Aorta (tissue), 5 donors: ENCODE measurements at regions not wholly inside any gene's neighbourhood (a gene's known extent, or its start where the extent isn't known, plus 50 kb on each side); places are given as distances from the start of the nearest gene placed in this dataset.
"Not testable (repeated sequence)": the region's sequence is repeated elsewhere in the genome, so short reads cannot be mapped to it uniquely, and the experiment has no call there.

ENCODE experiments used
- ATAC-seq: fragments of 200-7000 bp; cut with Tn5 transposase; one replicate; pipeline ENCODE4 v1.9.1; 2022; ENCODE audit warnings: moderate library complexity; ENCODE audit not compliant: low FRiP score
- DNase-seq, 2 donors: peaks; one replicate each; pipeline ENCODE4 v3.0.0-alpha.2; 2020
- H3K27ac ChIP-seq, 2 donors: one replicate each; pipeline ENCODE4 v1.5.1; 2013; ENCODE audit warnings: low read length in 2 of 2, mild to moderate bottlenecking in 2 of 2, moderate library complexity in 2 of 2, control low read depth in 1 of 2, inconsistent platforms in 1 of 2, low read depth in 1 of 2
- H3K27me3 ChIP-seq, 2 donors: one replicate each; pipeline ENCODE4 v1.6.1; 2013; ENCODE audit warnings: control low read depth in 1 of 2, low read length in 1 of 2, mild to moderate bottlenecking in 1 of 2, moderate library complexity in 1 of 2; ENCODE audit not compliant: insufficient read depth in 2 of 2, control insufficient read depth in 1 of 2
- H3K36me3 ChIP-seq, 2 donors: one replicate each; pipeline ENCODE4 v1.6.1; 2013; ENCODE audit warnings: control low read depth in 1 of 2, low read length in 1 of 2, mild to moderate bottlenecking in 1 of 2; ENCODE audit not compliant: insufficient read depth in 2 of 2, control insufficient read depth in 1 of 2
- H3K4me1 ChIP-seq, 2 donors: one replicate each; pipeline ENCODE4 v1.6.1; 2013; ENCODE audit warnings: low read length in 2 of 2, control low read depth in 1 of 2, mild to moderate bottlenecking in 1 of 2, moderate library complexity in 1 of 2; ENCODE audit not compliant: insufficient read depth in 2 of 2, control insufficient read depth in 1 of 2
- H3K4me3 ChIP-seq, 2 donors: one replicate each; pipeline ENCODE4 v1.5.1; 2013; ENCODE audit warnings: low read length in 2 of 2, control low read depth in 1 of 2, mild to moderate bottlenecking in 1 of 2
- H3K9me3 ChIP-seq: one replicate; pipeline ENCODE4 v1.6.1; 2013; ENCODE audit warnings: mild to moderate bottlenecking, low read length; ENCODE audit not compliant: control insufficient read depth
- WGBS, 2 donors: extraction: QIAGEN DNeasy Blood & Tissue Kit; methylation state at CpG; one replicate each; pipeline ENCODE4 v1.1.7; 2013; 5-methylcytosine and 5-hydroxymethylcytosine counted together
- intact Hi-C, 2 donors: fragments of 100-400 bp; cut with DNase I; formaldehyde crosslinking; loops; one replicate each; pipeline versions ENCODE4 v1.14.2 to v1.15.0; 2022
- donor health status: healthy with polysubstance abuse.
- donor health status: Bipolar disorder and iron deficiency.
- donor health status: DM: no; HTN: no; CAD: no.
- donor health status: DM: no; HTN: no; CAD: no.
- donor health status: DM: yes; HTN: yes; CAD: no.

GRCh38 chr2:234898534-234899053 is 53.2 kb upstream of the SH3BP4 start:
- 91 to 93% methylated on average over 3 of the region's 3 CpGs for WGBS, 2 donors
- no peaks in the 10 kb centered on the region for H3K27me3 ChIP-seq
- no peak overlapping the region for H3K27ac ChIP-seq
- H3K4me3 ChIP-seq: no peak overlapping the region
- H3K4me1 ChIP-seq: no peaks in the 10 kb centered on the region
- ATAC-seq (no peak), DNase-seq (no peak)
- no peaks in the 10 kb centered on the region for H3K36me3 ChIP-seq
- intact Hi-C loops: no loop called here
- no peaks in the 10 kb centered on the region for H3K9me3 ChIP-seq

GRCh38 chr2:234888442-234888841 is 63.4 kb upstream of the SH3BP4 start:
- intact Hi-C loops: loop anchor here in 1 of 2 donors (10.0 kb wide), 1 partner anchor 66 kb away; the partner anchor contains the start of gene SH3BP4
- not testable (repeated sequence) for H3K36me3 ChIP-seq, H3K4me3 ChIP-seq, H3K27ac ChIP-seq, H3K4me1 ChIP-seq, H3K9me3 ChIP-seq, DNase-seq, H3K27me3 ChIP-seq, ATAC-seq
- WGBS, 2 donors: 55 to 63% methylated on average over 28 to 29 of the region's 34 CpGs

GRCh38 chr2:234887195-234887594 is 64.6 kb upstream of the SH3BP4 start:
- H3K4me1 ChIP-seq: no peaks in the 10 kb centered on the region
- intact Hi-C loops: loop anchor here in 1 of 2 donors (10.0 kb wide), 1 partner anchor 68 kb away; the partner anchor contains the start of gene SH3BP4
- ATAC-seq: no peak
- no peaks in the 10 kb centered on the region for H3K9me3 ChIP-seq
- no peak overlapping the region for H3K27ac ChIP-seq
- no peak overlapping the region for H3K4me3 ChIP-seq
- 92 to 96% methylated on average over 3 of the region's 3 CpGs for WGBS, 2 donors
- DNase-seq: no peak
- H3K36me3 ChIP-seq: no peaks in the 10 kb centered on the region
- H3K27me3 ChIP-seq: no peaks in the 10 kb centered on the region

GRCh38 chr2:234885886-234886285 is 65.9 kb upstream of the SH3BP4 start:
- no peak overlapping the region for H3K4me3 ChIP-seq
- no peak for DNase-seq
- H3K4me1 ChIP-seq: no peaks in the 10 kb centered on the region
- H3K36me3 ChIP-seq: no peaks in the 10 kb centered on the region
- WGBS, 2 donors: 62 to 74% methylated on average over 6 of the region's 6 CpGs
- H3K9me3 ChIP-seq: no peaks in the 10 kb centered on the region
- no peaks in the 10 kb centered on the region for H3K27me3 ChIP-seq
- intact Hi-C loops: loop anchor here in 1 of 2 donors (10.0 kb wide), 1 partner anchor 69 kb away; the partner anchor contains the start of gene SH3BP4
- H3K27ac ChIP-seq: no peak overlapping the region
- no peak for ATAC-seq

- Histone ChIP-seq H3K4me1 (no peaks in the 10 kb centered on the region), H3K27me3 (no peaks in the 10 kb centered on the region), H3K9me3 (no peaks in the 10 kb centered on the region), H3K36me3 (no peaks in the 10 kb centered on the region), H3K4me3 (no peak overlapping the region), H3K27ac (no peak overlapping the region)
- DNase-seq (no peak), ATAC-seq (no peak)
- intact Hi-C loops: loop anchor here in 1 of 2 donors (10.0 kb wide), 1 partner anchor 70 kb away; the partner anchor contains the start of gene SH3BP4
- WGBS, 2 donors: 94 to 96% methylated on average over 7 of the region's 7 CpGs
These were observed 66.7 kb upstream of the SH3BP4 start for GRCh38 chr2:234885118-234885517.

- no peak for DNase-seq
- intact Hi-C loops: loop anchor here (5.0 to 10.0 kb wide), 2 partner anchors 70 to 223 kb away; partner anchors contain the start of gene SH3BP4 (in 1 of the 2)
- 95 to 96% methylated on average over 7 of the region's 7 CpGs for WGBS, 2 donors
- Histone ChIP-seq H3K4me1 (no peaks in the 10 kb centered on the region), H3K27me3 (no peaks in the 10 kb centered on the region), H3K36me3 (no peaks in the 10 kb centered on the region), H3K27ac (no peak overlapping the region), H3K4me3 (no peak overlapping the region), H3K9me3 (no peaks in the 10 kb centered on the region)
- ATAC-seq: no peak
These were observed 67.2 kb upstream of the SH3BP4 start for GRCh38 chr2:234884591-234884990.

GRCh38 chr2:234881413-234882241 is 70.2 kb upstream of the SH3BP4 start:
- peak; percentile 94 for ATAC-seq
- intact Hi-C loops: loop anchor here (2.0 to 10.0 kb wide), 3 partner anchors 73 to 226 kb away; partner anchors contain the start of gene SH3BP4 (in 1 of the 2)
- WGBS, 2 donors: 2 to 5% methylated on average over 8 of the region's 8 CpGs
- H3K4me1 ChIP-seq: no peaks in the 10 kb centered on the region
- H3K27me3 ChIP-seq: no peaks in the 10 kb centered on the region
- H3K27ac ChIP-seq: peak overlapping the region in 1 of 2 donors; percentile 58
- no peaks in the 10 kb centered on the region for H3K36me3 ChIP-seq
- H3K9me3 ChIP-seq: no peaks in the 10 kb centered on the region
- H3K4me3 ChIP-seq: peak overlapping the region in 1 of 2 donors; percentile 12
- peak; percentile 89 to 94 for DNase-seq

GRCh38 chr2:234880551-234881211 is 71.1 kb upstream of the SH3BP4 start:
- ATAC-seq (no peak), DNase-seq (no peak)
- no peaks in the 10 kb centered on the region for H3K4me1 ChIP-seq
- H3K27me3 ChIP-seq: no peaks in the 10 kb centered on the region
- no peaks in the 10 kb centered on the region for H3K9me3 ChIP-seq
- WGBS, 2 donors: 25 to 44% methylated on average over 7 of the region's 7 CpGs
- no peaks in the 10 kb centered on the region for H3K36me3 ChIP-seq
- H3K4me3 ChIP-seq: no peak overlapping the region
- intact Hi-C loops: loop anchor here (2.0 to 10.0 kb wide), 3 partner anchors 74 to 227 kb away; partner anchors contain the start of gene SH3BP4 (in 1 of the 2)
- H3K27ac ChIP-seq: no peak overlapping the region
